GM06990 (cell line): ENCODE measurements at regions not wholly inside any gene's neighbourhood (a gene's known extent, or its start where the extent isn't known, plus 50 kb on each side); places are given as distances from the start of the nearest gene placed in this dataset.

Source experiments
- DNase-seq: peaks from one replicate; pipeline ENCODE4 v3.0.0-alpha.2; 2011; ENCODE audit not compliant: insufficient read length; ENCODE audit errors: extremely low read depth
- H3K27me3 ChIP-seq: replicated peaks from 2 replicates; pipeline ENCODE4 v1.6.0; 2011; ENCODE audit warnings: low read length; ENCODE audit not compliant: control insufficient read depth, insufficient read depth
- H3K36me3 ChIP-seq: 2 replicates; pipeline ENCODE4 v1.5.1; 2011; ENCODE audit warnings: low read length; ENCODE audit not compliant: control insufficient read depth, insufficient read depth
- H3K4me3 ChIP-seq: replicated peaks from 2 replicates; pipeline ENCODE4 v1.5.1; 2011; ENCODE audit warnings: low read depth, mild to moderate bottlenecking, control low read depth, low read length
- TF ChIP-seq, protein P1 (sequence below): IDR thresholded peaks from 2 replicates; pipeline ENCODE4 v1.5.1; 2011; ENCODE audit warnings: low read length, control low read depth, mild to moderate bottlenecking, inconsistent platforms; ENCODE audit not compliant: insufficient read depth, poor library complexity, severe bottlenecking

DNA sequence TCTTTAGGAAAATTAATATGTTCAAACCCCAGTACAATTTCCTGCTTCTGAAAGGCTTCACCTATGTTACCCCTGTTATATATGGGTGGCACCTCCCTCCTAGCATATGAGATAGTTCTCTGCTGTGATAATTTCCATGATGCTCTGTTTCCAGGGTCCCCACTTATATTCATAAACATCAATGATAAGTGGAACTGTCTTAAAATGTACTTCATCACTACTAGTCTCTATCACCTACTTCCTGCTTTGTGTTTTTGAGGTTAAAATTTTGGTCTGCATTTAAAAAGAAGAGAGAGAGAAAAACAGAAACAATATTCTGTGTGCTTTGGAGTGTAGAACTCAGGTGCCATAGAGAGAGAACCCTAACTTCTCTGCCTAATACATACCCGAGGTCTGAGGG, 234.7 kb downstream of the HTR1A start:
- Histone ChIP-seq H3K4me3 (no peak overlapping the region), H3K27me3 (no peaks in the 10 kb centered on the region), H3K36me3 (no peaks in the 10 kb centered on the region)
- TF ChIP-seq, protein P1, sequence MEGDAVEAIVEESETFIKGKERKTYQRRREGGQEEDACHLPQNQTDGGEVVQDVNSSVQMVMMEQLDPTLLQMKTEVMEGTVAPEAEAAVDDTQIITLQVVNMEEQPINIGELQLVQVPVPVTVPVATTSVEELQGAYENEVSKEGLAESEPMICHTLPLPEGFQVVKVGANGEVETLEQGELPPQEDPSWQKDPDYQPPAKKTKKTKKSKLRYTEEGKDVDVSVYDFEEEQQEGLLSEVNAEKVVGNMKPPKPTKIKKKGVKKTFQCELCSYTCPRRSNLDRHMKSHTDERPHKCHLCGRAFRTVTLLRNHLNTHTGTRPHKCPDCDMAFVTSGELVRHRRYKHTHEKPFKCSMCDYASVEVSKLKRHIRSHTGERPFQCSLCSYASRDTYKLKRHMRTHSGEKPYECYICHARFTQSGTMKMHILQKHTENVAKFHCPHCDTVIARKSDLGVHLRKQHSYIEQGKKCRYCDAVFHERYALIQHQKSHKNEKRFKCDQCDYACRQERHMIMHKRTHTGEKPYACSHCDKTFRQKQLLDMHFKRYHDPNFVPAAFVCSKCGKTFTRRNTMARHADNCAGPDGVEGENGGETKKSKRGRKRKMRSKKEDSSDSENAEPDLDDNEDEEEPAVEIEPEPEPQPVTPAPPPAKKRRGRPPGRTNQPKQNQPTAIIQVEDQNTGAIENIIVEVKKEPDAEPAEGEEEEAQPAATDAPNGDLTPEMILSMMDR = no peak
- DNase-seq = no peak

DNA sequence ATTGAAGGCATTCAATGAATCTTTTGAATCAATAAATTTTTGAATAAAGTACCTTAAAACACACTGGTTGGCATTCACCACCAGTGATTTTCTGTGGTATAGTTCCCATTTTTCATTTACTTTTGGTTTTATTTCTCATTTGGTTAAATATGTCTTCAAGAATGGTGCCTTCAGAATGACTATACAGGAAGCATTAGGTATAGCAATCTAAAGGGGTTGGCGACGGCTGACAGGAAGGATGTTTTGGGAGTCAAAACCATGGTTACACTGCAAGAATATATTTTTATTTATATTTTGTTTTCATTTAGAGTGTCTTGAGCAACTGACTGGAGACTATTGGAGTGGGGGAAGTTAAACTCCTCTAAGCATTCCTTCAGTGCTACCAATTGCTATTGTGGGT, 235.7 kb downstream of the HTR1A start:
- Histone ChIP-seq H3K4me3 (no peak overlapping the region), H3K36me3 (no peaks in the 10 kb centered on the region), H3K27me3 (no peaks in the 10 kb centered on the region)
- TF ChIP-seq, protein P1 = no peak
- DNase-seq = no peak

DNA sequence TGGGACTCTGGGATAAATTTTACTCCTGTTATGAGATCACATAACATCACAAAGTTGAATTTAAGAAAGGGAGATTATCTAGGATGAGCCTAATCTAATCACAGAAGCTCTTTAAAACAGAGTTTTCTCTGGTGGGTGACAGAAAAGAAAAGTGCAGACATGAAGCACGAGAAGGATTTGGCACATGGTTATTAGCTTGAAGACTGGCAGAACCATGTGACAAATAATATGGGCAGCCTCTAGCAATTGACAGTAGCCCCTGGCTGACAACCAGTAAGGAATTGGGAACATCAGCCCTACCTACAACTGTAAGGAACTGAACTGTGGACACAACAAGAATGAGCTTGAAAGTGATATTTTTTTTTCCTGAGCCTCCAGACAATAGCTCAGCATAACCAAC, 243.1 kb downstream of the HTR1A start:
- DNase-seq = no peak
- H3K36me3 ChIP-seq = no peaks in the 10 kb centered on the region
- TF ChIP-seq, protein P1 = no peak
- no peaks in the 10 kb centered on the region for H3K27me3 ChIP-seq
- no peak overlapping the region for H3K4me3 ChIP-seq

DNA sequence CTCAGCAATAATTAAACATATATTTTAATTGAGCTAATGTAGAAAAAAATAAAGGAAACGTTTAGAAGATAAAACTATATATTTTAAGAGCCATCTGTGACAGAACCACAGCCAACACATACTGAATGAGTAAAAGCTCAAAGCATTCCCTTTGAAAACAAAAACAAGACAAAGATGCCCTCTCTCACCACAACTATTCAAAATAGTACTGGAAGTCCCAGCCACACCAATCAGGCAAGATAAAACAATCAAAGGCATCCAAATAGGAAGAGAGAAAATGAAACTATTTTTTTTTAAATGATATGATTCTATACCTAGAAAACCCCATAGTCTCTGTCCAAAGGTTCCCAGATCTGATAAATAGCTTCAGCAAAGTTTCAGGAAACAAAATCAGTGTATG, 262.0 kb downstream of the HTR1A start:
- DNase-seq = no peak
- Histone ChIP-seq H3K4me3 (no peak overlapping the region), H3K36me3 (no peaks in the 10 kb centered on the region), H3K27me3 (no peaks in the 10 kb centered on the region)
- TF ChIP-seq, protein P1 = no peak

DNA sequence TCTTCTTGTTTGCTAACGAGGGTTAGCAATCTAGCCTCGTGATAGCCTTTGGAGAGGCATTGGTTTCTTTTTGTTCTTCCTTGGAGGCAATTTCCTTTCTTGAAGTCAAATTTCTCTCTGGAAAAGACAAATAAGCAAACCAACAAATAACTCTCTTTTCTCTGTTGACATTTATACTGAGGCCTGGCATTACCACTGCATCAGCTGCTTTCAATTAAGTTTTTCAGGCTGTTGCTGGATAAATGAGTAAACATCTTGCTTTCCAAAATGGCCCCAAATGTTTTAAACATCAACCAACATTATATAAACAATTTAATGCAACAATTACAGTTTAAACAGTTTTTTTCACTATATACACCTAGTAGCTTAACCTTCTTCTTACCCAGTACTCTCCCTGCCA, 264.4 kb downstream of the HTR1A start:
- Histone ChIP-seq H3K4me3 (no peak overlapping the region), H3K36me3 (no peaks in the 10 kb centered on the region), H3K27me3 (no peaks in the 10 kb centered on the region)
- no peak for DNase-seq
- TF ChIP-seq, protein P1 = no peak

DNA sequence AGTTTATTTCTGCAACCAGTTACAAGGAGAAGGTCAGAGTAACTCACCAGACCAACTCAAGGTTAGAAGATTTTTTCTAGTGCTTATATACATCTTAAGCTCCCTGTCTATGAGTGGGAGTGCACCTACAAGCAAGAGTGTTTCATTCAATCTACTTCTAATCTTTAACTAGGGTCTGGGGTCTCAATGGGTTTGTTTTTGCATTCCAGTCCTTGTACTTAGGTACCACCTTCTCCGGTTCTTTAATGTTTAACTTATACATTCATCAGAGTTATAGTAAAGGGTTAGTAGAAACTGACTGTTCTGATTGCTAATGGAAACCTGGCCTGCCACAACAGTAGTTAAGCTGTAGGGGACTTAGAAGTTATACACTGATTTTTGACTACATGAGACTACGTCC, 271.7 kb downstream of the HTR1A start:
- no peak for DNase-seq
- Histone ChIP-seq H3K4me3 (no peak overlapping the region), H3K27me3 (no peaks in the 10 kb centered on the region), H3K36me3 (no peaks in the 10 kb centered on the region)
- TF ChIP-seq, protein P1 = no peak
